NT2/D1 (cell line): ENCODE measurements at regions not wholly inside any gene's neighbourhood (a gene's known extent, or its start where the extent isn't known, plus 50 kb on each side); places are given as distances from the start of the nearest gene placed in this dataset.

ENCODE experiments used
- YY1 ChIP-seq: IDR thresholded peaks from 2 replicates; pipeline ENCODE4 v1.6.1; 2011; ENCODE audit not compliant: insufficient read length, insufficient read depth
- ZNF274 ChIP-seq: IDR thresholded peaks from 2 replicates; pipeline ENCODE4 v1.6.1; 2011; ENCODE audit warnings: mild to moderate bottlenecking, low read depth, low read length

GRCh38 chr6:153702671-153703070 is 336.4 kb upstream of the OPRM1 start:
- TF ChIP-seq ZNF274 = no peak
- no peak for TF ChIP-seq YY1
